ENCODE measurements at regions not wholly inside any gene's neighbourhood (a gene's known extent, or its start where the extent isn't known, plus 50 kb on each side); places are given as distances from the start of the nearest gene placed in this dataset.

GRCh38 chr20:22974354-22974753 lies 60.8 kb upstream of the SSTR4 start:
- TF ChIP-seq POLR2A (IDR thresholded peaks at IDR 0.05; ENCODE audit: low read depth), result no peak
- TF ChIP-seq CTCF (IDR thresholded peaks at IDR 0.05), result no peak
- TF ChIP-seq POLR2AphosphoS5 (IDR thresholded peaks at IDR 0.05), result no peak
